ENCODE measurements at regions not wholly inside any gene's neighbourhood (a gene's known extent, or its start where the extent isn't known, plus 50 kb on each side); places are given as distances from the start of the nearest gene placed in this dataset.

DNA sequence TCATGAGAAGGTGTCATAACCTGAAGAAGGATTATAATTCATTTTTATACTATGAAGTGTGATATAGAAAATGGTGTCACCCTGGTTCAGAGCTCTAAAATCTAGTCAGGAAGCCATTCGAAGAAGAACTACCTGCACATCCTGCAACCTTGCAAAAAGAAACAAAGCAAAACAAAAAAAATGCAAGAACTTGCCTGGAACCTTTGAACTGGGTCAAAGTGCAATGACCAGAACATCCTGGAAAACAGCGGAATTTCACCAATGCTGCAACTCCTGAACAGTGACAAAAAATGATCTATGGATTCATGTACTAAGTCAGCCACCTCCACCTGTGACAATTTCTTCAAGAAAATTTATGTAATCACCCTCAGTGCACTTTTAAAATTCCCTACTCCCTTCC lies 1083.3 kb upstream of the GYPC start:
- H3K79me2 ChIP-seq (replicated peaks; ENCODE audit: insufficient read depth), result no peaks in the 10 kb centered on the region
- no peaks in the 10 kb centered on the region for H3K4me1 ChIP-seq (ENCODE audit: insufficient read depth)
- no peaks in the 10 kb centered on the region; the same call in 1 of the 2 replicates for H3K9me2 ChIP-seq (ENCODE audit: insufficient read depth)
- H3K27me3 ChIP-seq (ENCODE audit: insufficient read depth), result no peaks in the 10 kb centered on the region
- H3K4me3 ChIP-seq, result no peak overlapping the region
- Mint-ChIP-seq H3K9me3 (no peaks in the 10 kb centered on the region), H3K36me3 (ENCODE audit: low read depth) (no peaks in the 10 kb centered on the region), H3K27me3 (ENCODE audit: insufficient read depth, low read depth, poor library complexity) (no peaks in the 10 kb centered on the region), H3K27ac (no peak overlapping the region), H3K4me3 (no peak overlapping the region), H3K4me1 (peaks cover 5% of the 10 kb centered on the region; the same call in 2 of the 3 replicates)
- TF ChIP-seq STAT1 (IDR thresholded peaks at IDR 0.05; ENCODE audit: unreplicated experiment), result no peak
- TF ChIP-seq CREB1 (CRISPR knock-in tag; IDR thresholded peaks at IDR 0.05; ENCODE audit: low read depth), result no peak
- TF ChIP-seq CTCF (conservative IDR thresholded peaks at IDR 0.05; ENCODE audit: low read depth in 2 of 2), result no peak
- no peak for TF ChIP-seq EZH2phosphoT487 (IDR thresholded peaks at IDR 0.05; ENCODE audit: unreplicated experiment)
- no peak for TF ChIP-seq JUNB (IDR thresholded peaks at IDR 0.05; ENCODE audit: unreplicated experiment)
- TF ChIP-seq ZNF114 (CRISPR knock-in tag; IDR thresholded peaks at IDR 0.05), result no peak
- TF ChIP-seq EZH2 (IDR thresholded peaks at IDR 0.05; ENCODE audit: low read depth, unreplicated experiment), result no peak
- no peak for TF ChIP-seq REST (IDR thresholded peaks at IDR 0.05; ENCODE audit: unreplicated experiment)
- no peak for TF ChIP-seq ETS1 (IDR thresholded peaks at IDR 0.05)
- no peak for TF ChIP-seq NANOG (IDR thresholded peaks at IDR 0.05; ENCODE audit: borderline replicate concordance)
- no peak for TF ChIP-seq POLR2AphosphoS5 (IDR thresholded peaks at IDR 0.05; ENCODE audit: low read depth)
- no peak for TF ChIP-seq ZNF462 (CRISPR knock-in tag; IDR thresholded peaks at IDR 0.05)
- no peak for TF ChIP-seq ZNF331 (CRISPR knock-in tag; IDR thresholded peaks at IDR 0.05; ENCODE audit: low read depth)
- H4K20me1 ChIP-seq (replicated peaks; ENCODE audit: insufficient read depth), result no peaks in the 10 kb centered on the region
- H2AFZ ChIP-seq, result no peak overlapping the region
- no peak for DNase-seq (ENCODE audit: low spot score)
- no peak for ATAC-seq
- H3K27ac ChIP-seq (ENCODE audit: low read depth), result no peak overlapping the region
- H3F3A ChIP-seq (replicated peaks; ENCODE audit: low read depth), result no peaks in the 10 kb centered on the region
- H3K4me2 ChIP-seq, result no peak overlapping the region
- H3K36me3 ChIP-seq (ENCODE audit: insufficient read depth), result no peaks in the 10 kb centered on the region
